ENCODE measurements at regions not wholly inside any gene's neighbourhood (a gene's known extent, or its start where the extent isn't known, plus 50 kb on each side); places are given as distances from the start of the nearest gene placed in this dataset.

DNA sequence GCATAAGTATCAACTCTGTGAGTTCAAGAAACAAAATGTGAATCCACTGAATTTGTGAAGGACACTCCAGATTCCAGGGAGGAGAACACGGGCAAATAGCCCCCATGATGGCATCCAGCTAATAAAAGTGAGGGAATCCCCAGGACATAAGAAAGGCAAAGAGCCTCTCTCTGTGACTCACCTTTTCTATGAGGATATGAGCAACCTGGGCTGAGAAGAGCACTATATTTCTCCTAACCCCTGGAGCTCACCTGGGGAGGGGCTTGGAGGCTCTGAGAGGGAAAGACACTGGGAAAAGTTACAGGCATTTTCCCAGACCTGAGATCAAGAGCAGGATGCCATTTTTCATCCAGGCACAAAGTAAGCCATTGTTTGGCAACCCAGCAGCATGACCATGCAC is 1298.8 kb downstream of the PLA2G4A start:
- WGBS, 2 donors: 33 to 61% methylated on average over 1 of the region's 1 CpG
- H3K9me3 ChIP-seq: no peaks in the 10 kb centered on the region
- TF ChIP-seq POLR2AphosphoS5 (IDR thresholded peaks at IDR 0.05) (no peak), POLR2A (IDR thresholded peaks at IDR 0.05) (no peak), EP300 (IDR thresholded peaks at IDR 0.05) (no peak)
- TF ChIP-seq, protein P1, sequence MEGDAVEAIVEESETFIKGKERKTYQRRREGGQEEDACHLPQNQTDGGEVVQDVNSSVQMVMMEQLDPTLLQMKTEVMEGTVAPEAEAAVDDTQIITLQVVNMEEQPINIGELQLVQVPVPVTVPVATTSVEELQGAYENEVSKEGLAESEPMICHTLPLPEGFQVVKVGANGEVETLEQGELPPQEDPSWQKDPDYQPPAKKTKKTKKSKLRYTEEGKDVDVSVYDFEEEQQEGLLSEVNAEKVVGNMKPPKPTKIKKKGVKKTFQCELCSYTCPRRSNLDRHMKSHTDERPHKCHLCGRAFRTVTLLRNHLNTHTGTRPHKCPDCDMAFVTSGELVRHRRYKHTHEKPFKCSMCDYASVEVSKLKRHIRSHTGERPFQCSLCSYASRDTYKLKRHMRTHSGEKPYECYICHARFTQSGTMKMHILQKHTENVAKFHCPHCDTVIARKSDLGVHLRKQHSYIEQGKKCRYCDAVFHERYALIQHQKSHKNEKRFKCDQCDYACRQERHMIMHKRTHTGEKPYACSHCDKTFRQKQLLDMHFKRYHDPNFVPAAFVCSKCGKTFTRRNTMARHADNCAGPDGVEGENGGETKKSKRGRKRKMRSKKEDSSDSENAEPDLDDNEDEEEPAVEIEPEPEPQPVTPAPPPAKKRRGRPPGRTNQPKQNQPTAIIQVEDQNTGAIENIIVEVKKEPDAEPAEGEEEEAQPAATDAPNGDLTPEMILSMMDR (IDR thresholded peaks at IDR 0.05): no peak

DNA sequence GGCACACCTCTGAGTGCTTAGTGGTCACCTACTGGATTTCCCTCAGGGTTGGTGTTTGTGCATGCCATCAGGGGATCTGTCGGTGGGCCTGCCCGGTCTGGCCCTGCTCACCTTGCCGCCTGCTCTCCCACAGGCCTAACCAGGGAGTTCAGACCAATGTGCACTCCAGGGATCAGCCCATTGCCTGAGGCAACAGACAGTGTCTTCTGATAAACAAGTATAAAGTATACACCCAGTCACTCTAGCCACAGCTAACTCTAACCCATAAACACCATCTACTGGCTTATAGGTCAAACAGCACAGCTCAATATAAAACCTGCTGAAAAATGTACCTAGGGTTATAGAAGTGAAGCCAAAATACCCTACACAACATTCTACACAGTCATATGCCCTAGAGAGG is 1300.0 kb downstream of the PLA2G4A start:
- Histone ChIP-seq H3K27me3 (no peaks in the 10 kb centered on the region), H3K9me3 (no peaks in the 10 kb centered on the region), H3K4me1 (no peaks in the 10 kb centered on the region), H3K27ac (no peak overlapping the region), H3K36me3 (no peaks in the 10 kb centered on the region), H3K4me3 (no peak overlapping the region)
- no peak for DNase-seq
- TF ChIP-seq POLR2A (IDR thresholded peaks at IDR 0.05) (no peak), POLR2AphosphoS5 (IDR thresholded peaks at IDR 0.05) (no peak), EP300 (IDR thresholded peaks at IDR 0.05) (no peak)
- TF ChIP-seq, protein P1 (IDR thresholded peaks at IDR 0.05): no peak
- intact Hi-C loops (cut with DNase I): no loop called here
- WGBS, 2 donors: 92 to 96% methylated on average over 3 of the region's 3 CpGs

More for the DNA sequence above, 1298.8 kb downstream of the PLA2G4A start:
- H3K27ac ChIP-seq: no peak overlapping the region
- intact Hi-C loops (cut with DNase I): no loop called here
- H3K4me3 ChIP-seq: no peak overlapping the region
- no peaks in the 10 kb centered on the region for H3K27me3 ChIP-seq
- H3K4me1 ChIP-seq: no peaks in the 10 kb centered on the region
- no peaks in the 10 kb centered on the region for H3K36me3 ChIP-seq
- DNase-seq: no peak

DNA sequence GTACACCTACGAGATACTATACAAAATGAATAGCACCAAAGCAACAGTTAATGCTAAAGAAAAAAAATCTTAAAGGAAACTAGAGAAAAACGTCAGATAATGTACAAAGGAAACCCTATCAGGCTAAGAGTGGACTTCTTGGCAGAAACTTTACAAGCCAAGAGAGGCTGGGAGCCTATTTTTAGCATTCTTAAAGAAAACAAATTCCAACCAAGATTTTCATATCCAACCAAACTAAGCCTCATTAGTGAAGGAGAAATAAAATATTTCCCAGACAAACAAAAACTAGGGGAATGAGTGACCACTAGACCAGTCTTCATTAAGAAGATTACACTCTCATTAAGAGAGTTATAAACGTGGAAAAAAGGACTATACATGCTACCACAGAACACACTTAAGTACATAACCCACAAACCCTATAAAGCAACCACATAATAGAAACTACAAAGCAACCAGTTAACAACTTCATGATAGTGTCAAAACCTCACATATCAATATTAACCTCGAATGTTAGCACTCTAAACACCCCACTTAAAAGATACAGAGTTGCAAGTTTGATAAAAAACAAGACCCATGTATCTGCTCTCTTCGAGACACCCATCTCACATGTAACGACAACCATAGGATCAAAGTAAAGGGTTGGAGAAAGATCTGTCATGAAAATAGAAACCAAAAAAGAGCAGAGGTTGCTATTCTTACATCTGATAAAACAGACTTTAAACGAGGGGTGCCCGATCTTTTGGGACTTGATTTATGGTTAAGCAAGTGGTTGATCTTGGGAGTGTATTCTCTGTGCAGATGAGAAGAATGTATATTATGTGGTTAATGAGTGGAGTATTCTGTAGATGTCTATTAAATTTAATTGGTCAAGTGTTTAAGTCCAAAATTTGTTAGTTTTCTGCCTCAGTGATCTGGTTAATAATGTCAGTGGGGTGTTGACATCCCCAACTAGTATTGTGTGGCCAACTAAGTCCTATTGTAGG is 1301.4 kb downstream of the PLA2G4A start:
- Histone ChIP-seq H3K4me3 (no peak overlapping the region), H3K27ac (no peak overlapping the region), H3K36me3 (no peaks in the 10 kb centered on the region), H3K27me3 (no peaks in the 10 kb centered on the region), H3K9me3 (no peaks in the 10 kb centered on the region), H3K4me1 (no peaks in the 10 kb centered on the region)
- DNase-seq: no peak
- 61 to 64% methylated on average over 8 of the region's 8 CpGs for WGBS, 2 donors
- TF ChIP-seq POLR2A (IDR thresholded peaks at IDR 0.05) (no peak), POLR2AphosphoS5 (IDR thresholded peaks at IDR 0.05) (no peak), EP300 (IDR thresholded peaks at IDR 0.05) (no peak)
- TF ChIP-seq, protein P1 (IDR thresholded peaks at IDR 0.05): no peak
- intact Hi-C loops (cut with DNase I): no loop called here

DNA sequence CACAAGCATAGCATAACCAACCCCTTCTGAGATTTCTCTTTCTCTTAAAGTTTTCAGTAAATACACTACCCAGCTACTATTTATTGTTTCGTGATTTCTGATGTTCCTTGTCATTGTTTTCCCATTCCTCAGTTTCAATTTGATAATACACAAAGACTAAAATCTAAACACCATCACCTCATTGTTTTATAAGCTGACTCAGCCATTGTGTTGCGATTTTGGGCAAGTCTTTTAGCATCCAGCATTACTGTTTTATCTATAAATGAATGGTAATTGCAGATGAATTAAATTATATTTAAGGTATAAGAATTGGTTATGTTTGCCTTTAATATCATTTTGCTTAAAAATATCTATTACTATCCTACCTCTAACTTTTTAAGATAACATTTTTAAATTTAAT is 1308.5 kb downstream of the PLA2G4A start:
- no peaks in the 10 kb centered on the region for H3K27me3 ChIP-seq
- TF ChIP-seq EP300 (IDR thresholded peaks at IDR 0.05) (no peak), POLR2AphosphoS5 (IDR thresholded peaks at IDR 0.05) (no peak), POLR2A (IDR thresholded peaks at IDR 0.05) (no peak)
- TF ChIP-seq, protein P1 (IDR thresholded peaks at IDR 0.05): no peak
- no peak for DNase-seq
- no peaks in the 10 kb centered on the region for H3K9me3 ChIP-seq
- H3K4me1 ChIP-seq: no peaks in the 10 kb centered on the region
- H3K27ac ChIP-seq: no peak overlapping the region
- intact Hi-C loops (cut with DNase I): no loop called here
- H3K4me3 ChIP-seq: no peak overlapping the region
- H3K36me3 ChIP-seq: no peaks in the 10 kb centered on the region
- 75 to 89% methylated on average over 2 of the region's 2 CpGs for WGBS, 2 donors

All from sigmoid colon (tissue), 6 donors.